GM10248 (cell line): ENCODE measurements at regions not wholly inside any gene's neighbourhood (a gene's known extent, or its start where the extent isn't known, plus 50 kb on each side); places are given as distances from the start of the nearest gene placed in this dataset.

Experiments used
- CTCF ChIA-PET: fragments of 300-600 bp; sonication (Branson Sonifier 250); formaldehyde crosslinking; extraction: SDS; loops from one replicate; lab custom pipeline; 2021; ENCODE audit warnings: antibody characterized with exemption; lab: Yijun Ruan, JAX
- POLR2A ChIA-PET: fragments of 350-650 bp; sonication (Branson Sonifier 250); formaldehyde crosslinking; extraction: SDS; loops from one replicate; lab custom pipeline; 2020; ENCODE audit warnings: antibody characterized with exemption; lab: Yijun Ruan, JAX
- DNase-seq: peaks from one replicate; pipeline ENCODE4 v3.0.0; 2012; ENCODE audit errors: extremely low spot score
- TF ChIP-seq, protein P1 (sequence below): IDR thresholded peaks from 2 replicates; pipeline ENCODE4 v1.5.1; 2012; ENCODE audit warnings: mild to moderate bottlenecking, low read depth; ENCODE audit errors: extremely low read depth, missing control alignments, control extremely low read depth

DNA sequence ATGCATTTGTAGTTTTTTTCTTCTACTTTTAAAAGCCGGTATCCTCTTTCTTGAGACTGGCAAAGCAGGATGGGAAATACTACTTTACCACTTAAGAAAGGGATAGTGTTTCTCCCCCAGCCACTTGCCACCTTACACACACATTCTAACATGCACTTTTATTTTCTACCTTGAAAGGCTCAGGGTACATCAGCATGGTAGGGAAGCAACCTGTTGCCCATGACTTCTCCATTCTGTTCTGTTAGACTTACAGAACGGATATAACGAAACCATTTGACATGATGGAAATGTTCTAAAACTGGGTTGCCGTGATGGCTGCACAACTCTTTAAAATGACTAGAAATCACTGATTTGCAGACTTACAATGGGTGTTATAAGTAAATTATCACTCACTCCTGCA, 405.5 kb downstream of the SHQ1 start:
- CTCF ChIA-PET: interaction anchor here (2.9 kb wide), 1 partner anchor 567 kb away, joined by 9 read pairs; no protein-coding TSS in a partner anchor

DNA sequence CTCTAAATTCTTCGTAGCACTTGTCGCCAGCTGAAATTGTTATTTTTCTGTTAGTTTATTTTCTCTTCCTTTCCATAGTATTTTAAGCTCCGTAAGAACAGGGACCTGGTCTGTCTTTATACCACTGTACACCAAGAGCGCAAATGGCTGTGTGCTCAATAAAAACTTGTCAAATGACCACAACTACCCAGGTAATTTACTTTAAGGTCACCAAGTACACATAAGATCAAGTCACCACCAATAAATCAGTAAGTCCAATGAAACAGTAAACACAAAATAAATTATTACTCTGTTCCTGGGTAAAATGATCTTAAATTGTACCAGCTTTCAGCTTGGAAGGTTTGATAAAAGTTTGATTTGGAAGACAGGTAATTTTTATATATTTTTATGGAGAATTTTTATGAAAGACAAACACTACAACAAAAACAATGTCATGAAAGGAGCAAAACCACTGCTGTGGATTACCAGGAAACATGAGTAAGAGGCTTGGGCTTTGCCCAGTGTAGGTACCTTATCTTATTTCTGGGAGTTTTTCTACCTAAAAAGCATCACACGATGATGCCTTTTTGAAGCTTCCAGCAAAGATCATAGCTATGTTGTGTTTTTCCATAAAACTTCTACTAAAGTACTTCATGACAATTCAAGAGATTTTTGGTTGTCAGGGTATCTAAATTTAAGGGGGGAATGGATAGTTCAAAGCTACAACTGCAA, 406.8 kb downstream of the SHQ1 start:
- ChIA-PET POLR2A (no interaction called here), CTCF (interaction anchor here (0.8 to 2.9 kb wide), 7 partner anchors 11 to 711 kb away, joined by 3 to 9 read pairs (median 3); no protein-coding TSS in a partner anchor)
- DNase-seq: no peak
- TF ChIP-seq, protein P1, sequence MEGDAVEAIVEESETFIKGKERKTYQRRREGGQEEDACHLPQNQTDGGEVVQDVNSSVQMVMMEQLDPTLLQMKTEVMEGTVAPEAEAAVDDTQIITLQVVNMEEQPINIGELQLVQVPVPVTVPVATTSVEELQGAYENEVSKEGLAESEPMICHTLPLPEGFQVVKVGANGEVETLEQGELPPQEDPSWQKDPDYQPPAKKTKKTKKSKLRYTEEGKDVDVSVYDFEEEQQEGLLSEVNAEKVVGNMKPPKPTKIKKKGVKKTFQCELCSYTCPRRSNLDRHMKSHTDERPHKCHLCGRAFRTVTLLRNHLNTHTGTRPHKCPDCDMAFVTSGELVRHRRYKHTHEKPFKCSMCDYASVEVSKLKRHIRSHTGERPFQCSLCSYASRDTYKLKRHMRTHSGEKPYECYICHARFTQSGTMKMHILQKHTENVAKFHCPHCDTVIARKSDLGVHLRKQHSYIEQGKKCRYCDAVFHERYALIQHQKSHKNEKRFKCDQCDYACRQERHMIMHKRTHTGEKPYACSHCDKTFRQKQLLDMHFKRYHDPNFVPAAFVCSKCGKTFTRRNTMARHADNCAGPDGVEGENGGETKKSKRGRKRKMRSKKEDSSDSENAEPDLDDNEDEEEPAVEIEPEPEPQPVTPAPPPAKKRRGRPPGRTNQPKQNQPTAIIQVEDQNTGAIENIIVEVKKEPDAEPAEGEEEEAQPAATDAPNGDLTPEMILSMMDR: no peak

More for the DNA sequence above, 405.5 kb downstream of the SHQ1 start:
- TF ChIP-seq, protein P1: no peak
- no peak for DNase-seq
- POLR2A ChIA-PET: interaction anchor here (0.6 to 0.8 kb wide), 2 partner anchors 15 to 78 kb away, joined by 3 to 4 read pairs; no protein-coding TSS in a partner anchor

DNA sequence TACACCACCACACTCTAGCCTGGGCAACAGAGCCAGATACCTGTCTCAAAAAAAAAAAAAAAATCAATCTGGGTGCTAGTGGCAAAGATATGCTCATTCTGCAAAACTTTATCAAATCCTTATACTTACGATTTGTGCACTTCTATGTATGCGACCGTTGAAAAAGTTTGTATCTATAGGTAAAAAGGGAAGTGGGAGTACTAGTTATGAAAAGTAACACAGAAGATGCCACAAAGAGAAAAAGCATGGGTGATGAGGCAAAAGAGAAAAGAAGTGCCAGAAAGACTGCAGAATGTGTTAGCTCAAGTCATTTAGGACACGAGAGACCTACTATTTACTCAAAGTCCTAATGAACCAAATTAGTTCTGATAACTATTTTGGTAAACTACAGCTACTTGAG, 407.8 kb downstream of the SHQ1 start:
- TF ChIP-seq, protein P1: no peak
- DNase-seq: no peak
- POLR2A ChIA-PET: interaction anchor here (0.6 kb wide), 1 partner anchor 11 kb away, joined by 4 read pairs; no protein-coding TSS in a partner anchor
- CTCF ChIA-PET: interaction anchor here (0.8 to 2.9 kb wide), 3 partner anchors 39 to 565 kb away, joined by 3 to 9 read pairs (median 3); no protein-coding TSS in a partner anchor

DNA sequence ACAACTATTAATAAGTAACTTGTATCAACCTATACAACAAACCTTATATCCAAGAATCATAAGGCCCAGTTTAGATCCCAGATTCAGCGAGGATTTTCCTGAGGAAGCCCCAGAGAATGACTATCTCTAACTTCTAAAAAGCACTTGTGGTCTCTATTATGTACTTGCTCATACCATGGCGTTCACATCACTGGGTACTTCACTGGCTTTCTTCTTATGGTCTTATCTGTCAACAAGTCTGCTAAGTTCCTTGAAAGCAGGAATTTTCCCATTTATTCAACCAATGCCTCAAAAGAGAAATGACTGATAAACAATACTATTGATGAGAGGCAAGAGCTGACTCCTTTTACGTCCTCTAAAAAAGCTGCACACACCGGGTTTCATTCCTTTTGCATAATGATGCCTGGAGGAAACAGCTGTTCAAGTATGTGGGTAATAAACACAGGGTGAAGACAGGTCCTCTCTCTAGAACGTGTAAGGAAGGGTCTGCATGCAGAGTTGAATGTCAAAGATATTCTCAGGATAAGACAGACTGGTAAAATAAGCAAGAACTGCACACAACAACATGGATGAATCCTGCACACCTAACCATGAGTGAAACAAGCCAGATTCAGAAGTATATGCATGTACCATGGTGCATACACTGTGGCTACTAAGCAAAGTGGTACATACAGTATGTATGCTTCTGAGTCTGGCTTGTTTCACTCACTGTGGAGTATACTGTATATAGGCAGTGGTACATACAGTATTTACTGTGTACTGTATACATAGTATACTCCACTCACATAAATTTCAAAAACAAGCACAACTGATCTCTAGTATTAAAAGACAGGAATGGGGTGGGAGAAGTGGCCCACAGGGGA, 408.7 kb downstream of the SHQ1 start:
- CTCF ChIA-PET: interaction anchor here (1.5 kb wide), 1 partner anchor 112 kb away, joined by 3 read pairs; no protein-coding TSS in a partner anchor
- TF ChIP-seq, protein P1: no peak
- DNase-seq: no peak
- POLR2A ChIA-PET: no interaction called here

DNA sequence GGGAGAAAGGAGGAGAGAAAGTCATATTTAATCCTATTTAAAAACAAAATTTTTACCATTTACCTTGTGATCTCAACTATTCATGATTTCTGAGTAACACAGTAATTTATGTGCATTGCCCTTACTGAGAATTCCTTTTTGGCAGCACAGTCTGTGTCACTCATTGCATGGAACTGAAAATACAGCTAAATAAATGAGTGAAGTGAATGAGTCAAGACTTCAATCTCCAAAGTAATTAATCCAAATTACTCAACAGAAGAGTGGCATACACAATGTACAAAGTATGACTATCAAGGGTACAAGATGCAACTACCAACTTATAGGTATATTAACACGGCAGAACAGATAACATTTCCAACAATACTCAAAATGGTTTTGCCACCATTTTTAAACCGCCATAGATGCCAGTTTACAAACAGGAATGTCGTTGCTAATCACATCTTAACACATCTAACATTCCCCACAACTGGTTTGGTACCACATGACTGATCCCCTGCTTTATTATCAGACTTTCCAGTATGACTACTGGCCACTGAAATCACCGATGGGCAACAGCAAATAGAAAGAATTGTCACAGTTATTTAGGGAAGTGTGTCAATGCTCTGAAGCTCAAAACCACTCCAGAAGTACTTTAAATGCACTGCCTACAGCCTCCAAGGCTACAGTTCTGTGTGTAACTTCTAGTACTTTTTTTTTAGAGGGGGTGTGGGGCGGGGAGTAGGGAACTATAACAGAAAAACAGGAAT, 410.4 kb downstream of the SHQ1 start:
- TF ChIP-seq, protein P1: no peak
- CTCF ChIA-PET: no interaction called here
- DNase-seq: no peak
- POLR2A ChIA-PET: no interaction called here
